Medulla oblongata (tissue), 1 donor: ENCODE measurements at regions not wholly inside any gene's neighbourhood (a gene's known extent, or its start where the extent isn't known, plus 50 kb on each side); places are given as distances from the start of the nearest gene placed in this dataset.
"Not testable (repeated sequence)": the region's sequence is repeated elsewhere in the genome, so short reads cannot be mapped to it uniquely, and the experiment has no call there.

Experiments
- DNase-seq: peaks from one replicate; pipeline ENCODE4 v3.0.0-alpha.2; 2015; ENCODE audit errors: extremely low spot score

DNA sequence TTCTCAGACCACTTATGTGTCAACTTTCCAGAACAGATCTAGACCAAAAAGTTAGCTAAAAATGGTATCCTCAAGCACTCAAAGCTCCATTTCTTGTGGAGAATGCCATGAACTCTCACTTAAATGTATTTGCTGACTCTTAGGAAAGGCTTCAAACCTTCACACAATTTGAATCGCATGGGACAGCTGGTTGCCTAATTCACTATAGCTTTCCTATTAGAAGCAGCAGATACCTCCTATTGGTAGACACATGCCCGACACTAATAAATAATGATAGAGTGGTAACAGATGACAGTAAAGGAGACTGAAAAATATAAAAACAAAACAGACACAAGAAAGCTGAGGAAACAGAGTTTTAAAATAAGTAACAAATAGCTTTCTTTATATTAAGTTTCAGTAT lies 818.5 kb downstream of the XPNPEP1 start:
- DNase-seq: no peak

GRCh38 chr10:109103278-109103677 lies 820.0 kb downstream of the XPNPEP1 start:
- no peak for DNase-seq

- no peak for DNase-seq
These were observed 833.5 kb downstream of the XPNPEP1 start for GRCh38 chr10:109089779-109090178.

DNA sequence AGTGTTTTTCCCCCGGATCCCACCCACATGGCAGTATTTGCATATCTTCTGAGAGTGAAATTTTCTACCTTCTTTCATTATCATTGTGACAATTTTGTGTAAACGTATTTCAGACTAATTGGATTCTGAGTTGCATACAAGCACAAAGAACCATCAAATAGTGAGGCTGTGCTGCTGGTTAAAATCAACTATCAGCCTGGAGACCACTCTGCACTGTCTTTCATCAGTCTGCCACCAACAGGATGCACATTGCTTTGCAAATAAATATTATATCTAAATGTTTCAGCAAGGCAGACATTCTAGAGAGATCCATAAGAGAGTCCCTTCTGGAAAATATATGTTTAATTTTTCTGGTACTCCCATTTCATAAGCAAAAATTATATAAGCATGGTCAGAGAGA lies 851.8 kb downstream of the XPNPEP1 start:
- DNase-seq: no peak

DNA sequence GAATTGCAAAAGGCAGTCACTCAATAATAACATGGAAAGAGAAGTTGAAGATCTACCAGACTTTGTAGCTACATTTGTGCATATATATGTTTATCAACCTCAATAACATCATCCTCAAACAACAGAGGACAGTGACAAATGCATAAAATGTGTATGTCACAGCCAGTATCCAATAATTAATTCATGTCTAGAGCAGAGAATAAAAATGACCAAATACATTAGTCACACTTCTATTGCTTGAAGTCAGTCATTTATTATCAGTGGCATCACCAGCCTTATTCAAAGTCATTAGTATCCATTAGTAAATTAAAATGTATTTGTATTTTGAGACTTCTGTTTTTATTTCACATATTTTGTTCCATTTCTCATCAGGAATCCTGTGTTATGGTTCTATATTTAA lies 852.8 kb downstream of the XPNPEP1 start:
- DNase-seq: no peak

DNA sequence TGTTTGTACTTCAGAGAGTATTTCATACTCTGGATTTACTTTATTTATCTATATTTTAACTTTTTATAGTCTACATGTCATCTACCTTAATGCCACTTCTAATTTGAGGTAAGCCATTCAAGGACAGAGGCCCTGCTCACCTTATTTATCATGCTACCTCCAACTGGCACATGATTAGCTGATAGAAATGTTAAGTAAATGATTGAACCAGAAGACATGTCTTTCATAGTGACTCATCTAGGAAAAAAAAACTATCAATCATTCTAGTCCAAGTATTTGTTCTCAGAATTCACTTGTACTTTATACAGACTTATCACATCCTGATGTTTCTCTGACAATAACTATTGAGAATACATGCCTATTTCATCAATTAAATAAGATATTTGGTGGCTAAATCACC lies 856.3 kb downstream of the XPNPEP1 start:
- no peak for DNase-seq

DNA sequence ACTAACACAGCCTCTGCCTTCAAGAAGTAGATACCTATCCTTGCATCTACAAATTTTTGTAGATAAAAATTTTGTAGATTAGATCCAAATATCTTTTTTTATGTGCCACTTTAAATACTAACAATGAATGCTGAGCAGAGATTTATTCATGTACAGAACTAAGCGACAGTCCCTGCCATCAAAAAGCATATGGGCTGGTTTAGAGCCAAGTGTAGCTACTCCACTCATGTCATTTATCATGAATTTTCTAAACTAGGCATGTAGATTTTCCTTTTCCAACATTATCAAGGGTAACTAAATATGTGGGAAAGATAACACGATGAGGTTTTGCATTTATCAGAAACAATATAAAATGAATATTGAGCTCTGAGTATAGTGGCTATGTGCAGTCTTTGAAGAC lies 857.5 kb downstream of the XPNPEP1 start:
- DNase-seq: no peak

GRCh38 chr10:109062371-109062770 lies 860.9 kb downstream of the XPNPEP1 start:
- DNase-seq: no peak

DNA sequence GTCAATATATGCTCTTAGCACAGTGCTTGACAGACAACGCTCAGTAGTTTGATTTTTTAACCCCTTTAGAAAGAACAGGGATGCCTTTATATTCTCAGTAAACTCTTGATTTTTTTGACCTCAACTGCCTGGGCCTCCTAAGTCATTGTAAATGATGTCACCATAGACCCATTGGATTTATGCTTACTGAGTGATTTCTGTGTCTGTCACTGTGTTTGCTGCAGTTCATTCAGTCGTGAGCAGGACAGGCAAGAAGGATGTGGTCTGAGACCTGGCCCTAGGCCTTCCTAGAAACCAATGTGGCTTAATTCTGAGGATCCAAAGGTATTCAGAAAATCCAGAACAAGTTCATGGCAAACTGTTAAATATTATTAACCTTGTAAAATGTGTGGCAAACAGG lies 868.1 kb downstream of the XPNPEP1 start:
- DNase-seq: no peak

GRCh38 chr10:109047856-109048255 lies 875.5 kb downstream of the XPNPEP1 start:
- DNase-seq: no peak

GRCh38 chr10:109046427-109046826 lies 876.9 kb downstream of the XPNPEP1 start:
- DNase-seq: not testable (repeated sequence)

GRCh38 chr10:109040622-109041021 lies 882.7 kb downstream of the XPNPEP1 start:
- DNase-seq: no peak

DNA sequence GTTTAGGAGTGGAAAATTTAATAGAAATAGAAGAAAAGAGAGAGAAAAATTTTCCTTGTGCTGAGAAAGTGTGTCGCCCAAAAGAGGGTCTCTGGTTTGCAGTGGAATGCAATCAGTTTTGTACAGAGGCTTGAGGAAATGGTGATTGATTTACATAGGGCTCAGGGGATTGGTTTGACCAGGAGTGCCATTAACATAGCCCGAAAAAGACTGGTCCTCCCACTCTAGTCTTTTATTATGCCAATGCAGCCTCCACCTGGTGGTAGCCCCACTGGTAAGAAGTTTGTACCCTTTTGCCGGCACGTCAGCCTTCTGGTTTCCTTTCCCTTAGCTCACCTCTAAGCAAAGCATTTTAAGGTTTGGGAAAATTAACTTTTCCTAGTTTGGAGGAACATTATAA lies 885.3 kb downstream of the XPNPEP1 start:
- DNase-seq: no peak

- no peak for DNase-seq
These were observed 892.6 kb downstream of the XPNPEP1 start for GRCh38 chr10:109030581-109031210.

DNA sequence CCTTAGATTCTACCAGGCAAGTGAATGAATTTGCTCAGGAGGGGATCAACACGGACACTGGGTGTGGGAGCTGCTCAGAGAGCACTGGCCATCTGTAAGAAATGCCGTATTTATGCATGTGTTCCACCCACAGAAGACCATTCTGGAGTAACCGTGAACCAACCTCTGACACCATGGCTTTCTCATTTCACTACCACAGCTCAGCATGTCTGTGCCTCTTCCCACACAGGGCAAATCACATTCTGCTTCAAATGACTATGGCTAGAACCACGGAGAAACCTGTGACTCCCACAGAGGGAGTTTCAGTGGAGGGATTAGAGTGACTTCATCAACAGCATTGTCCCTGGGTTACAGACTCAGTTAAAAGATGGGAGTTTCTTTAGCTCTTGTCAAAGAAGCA lies 893.4 kb downstream of the XPNPEP1 start:
- DNase-seq: no peak

GRCh38 chr10:109027534-109028185 lies 895.7 kb downstream of the XPNPEP1 start:
- DNase-seq: peak; percentile 19

GRCh38 chr10:109025172-109025571 lies 898.1 kb downstream of the XPNPEP1 start:
- no peak for DNase-seq

GRCh38 chr10:109022417-109023049 lies 900.8 kb downstream of the XPNPEP1 start:
- no peak for DNase-seq

DNA sequence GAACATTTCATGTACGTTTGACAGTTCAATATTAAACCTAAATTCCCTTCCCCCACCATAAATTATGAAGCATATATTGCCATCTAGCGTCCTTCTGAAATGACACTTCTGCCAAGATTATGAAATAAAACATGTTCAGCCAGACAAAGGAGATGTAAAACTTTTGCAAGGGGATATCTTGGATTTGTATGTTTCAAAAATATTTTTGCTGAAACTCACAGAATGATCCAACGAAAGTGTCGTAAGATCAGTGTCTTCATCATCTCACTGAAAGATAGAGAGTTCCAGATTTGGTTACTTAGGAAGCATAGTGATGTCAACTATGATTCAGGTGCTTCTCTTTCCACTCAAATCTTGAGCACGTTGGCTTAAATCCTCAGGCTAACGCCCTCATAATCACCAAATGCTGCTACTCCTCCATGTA lies 904.3 kb downstream of the XPNPEP1 start:
- no peak for DNase-seq

DNA sequence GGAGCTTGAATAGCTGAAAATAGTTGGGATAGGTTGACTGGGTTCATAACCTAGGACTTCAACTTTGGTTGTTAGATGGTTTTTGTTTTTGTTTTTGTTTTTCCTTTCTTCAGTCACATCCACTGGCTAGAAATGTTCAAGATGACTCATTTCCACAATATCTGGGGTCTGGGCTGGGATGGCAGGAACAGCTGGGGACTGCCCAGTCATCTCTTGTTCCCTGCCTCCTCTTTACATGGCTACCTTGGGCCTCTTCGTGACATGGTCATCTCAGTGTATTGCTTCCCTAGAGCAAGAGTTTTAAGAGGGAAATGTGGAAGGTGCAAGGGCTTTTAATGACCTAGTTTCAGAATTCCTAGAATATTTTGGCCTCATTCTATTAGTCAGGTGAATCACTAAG lies 915.8 kb downstream of the XPNPEP1 start:
- DNase-seq: no peak

DNA sequence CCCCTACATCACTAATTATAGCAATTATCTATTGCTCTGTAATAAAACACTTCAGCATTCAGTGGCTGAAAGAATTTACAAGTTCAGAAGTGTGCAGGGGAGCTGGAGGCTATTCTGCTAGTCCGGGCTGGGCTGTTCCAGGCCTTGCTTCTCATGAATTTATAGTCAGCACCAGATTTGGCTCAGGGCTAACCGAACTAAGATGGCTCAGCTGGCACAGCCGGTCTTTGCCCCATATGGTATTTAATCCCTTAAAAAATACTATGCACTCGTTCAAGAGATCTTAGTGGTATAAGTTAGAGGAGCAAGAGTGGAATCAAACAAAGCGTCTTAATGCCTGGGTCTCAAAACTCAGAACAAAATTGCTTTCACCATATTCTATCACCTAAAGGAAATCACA lies 932.9 kb downstream of the XPNPEP1 start:
- DNase-seq: no peak

DNA sequence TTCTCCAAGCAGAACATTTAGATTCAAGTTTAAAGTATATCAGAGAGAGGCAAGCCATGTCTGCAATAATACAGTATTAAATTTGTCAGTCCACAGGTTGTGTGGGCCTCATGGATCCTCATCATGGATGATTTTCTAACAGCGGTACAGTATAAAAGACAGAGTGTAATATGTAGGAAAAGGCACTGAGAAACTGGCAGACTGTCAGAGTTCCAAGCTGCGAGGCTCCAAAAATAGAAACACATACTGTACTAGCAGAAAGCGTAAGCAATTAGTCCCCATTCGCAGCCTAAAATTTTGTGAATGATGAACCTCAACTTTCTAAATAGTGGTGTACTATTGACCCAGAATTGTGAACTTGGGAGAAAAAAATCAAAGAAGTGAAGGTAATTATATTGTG lies 933.3 kb downstream of the XPNPEP1 start:
- no peak for DNase-seq

DNA sequence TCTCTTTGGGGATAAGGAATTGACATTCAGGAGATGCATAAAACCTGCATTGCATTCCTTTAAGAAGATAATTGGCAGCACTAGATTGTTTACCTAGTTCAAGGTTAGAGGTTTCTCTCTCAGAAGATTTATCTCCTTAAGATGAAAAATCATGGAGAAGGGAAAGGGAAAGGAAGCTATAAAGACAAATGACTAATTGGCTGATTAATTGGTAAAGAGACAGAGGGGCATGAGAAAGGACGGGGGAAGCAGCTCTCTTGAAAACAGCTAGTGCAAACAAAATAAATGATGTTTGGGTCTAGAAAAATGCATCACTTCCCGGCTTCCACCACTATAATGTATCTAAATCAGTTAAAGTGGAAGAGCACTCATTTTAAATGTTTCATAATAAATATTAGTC lies 941.2 kb downstream of the XPNPEP1 start:
- no peak for DNase-seq
